Naive thymus-derived CD8-positive, alpha-beta T cell (primary cell): ENCODE measurements at regions not wholly inside any gene's neighbourhood (a gene's known extent, or its start where the extent isn't known, plus 50 kb on each side); places are given as distances from the start of the nearest gene placed in this dataset.

Experiments used
- ATAC-seq, 2 donors: fragments of 150-1000 bp; cut with Tn5 transposase in 1 of 2; sonication (Bioruptor Pico), chemical (Tn5 transposase) in 1 of 2; 1 replicate in 1 of 2; 2 replicates in 1 of 2; pipeline ENCODE4 v1.10.0; 2021; ENCODE audit warnings: mild to moderate bottlenecking in 2 of 2, moderate library complexity in 2 of 2
- POLR2A ChIA-PET: fragments of 350-600 bp; sonication (Branson Sonifier 250); formaldehyde crosslinking; loops from one replicate; lab custom pipeline; 2021; ENCODE audit warnings: antibody characterized with exemption; lab: Charles Lee
- DNase-seq, 10 donors: peaks; one replicate each; pipeline versions ENCODE4 v3.0.0 to v3.0.0-alpha.2; 2020 to 2022
- H3K27ac Mint-ChIP-seq, 10 donors: one replicate each; pipeline ENCODE4 v1.8.0; 2020 to 2022; ENCODE audit warnings: mild to moderate bottlenecking in 10 of 10, mixed read lengths in 10 of 10, moderate library complexity in 4 of 10, inconsistent platforms in 1 of 10
- H3K27me3 Mint-ChIP-seq, 5 donors: one replicate each; pipeline ENCODE4 v1.8.0; 2021 to 2022; ENCODE audit warnings: mixed read lengths in 5 of 5
- H3K36me3 Mint-ChIP-seq, 3 donors: one replicate each; pipeline ENCODE4 v1.8.0; 2020 to 2022; ENCODE audit warnings: mixed read lengths in 3 of 3, mild to moderate bottlenecking in 2 of 3, inconsistent platforms in 1 of 3
- H3K4me1 Mint-ChIP-seq, 4 donors: one replicate each; pipeline ENCODE4 v1.8.0; 2021 to 2022; ENCODE audit warnings: mixed read lengths in 4 of 4
- H3K4me3 Mint-ChIP-seq, 10 donors: one replicate each; pipeline ENCODE4 v1.8.0; 2020 to 2022; ENCODE audit warnings: mild to moderate bottlenecking in 10 of 10, mixed read lengths in 10 of 10, moderate library complexity in 6 of 10, inconsistent platforms in 1 of 10
- H3K9me3 Mint-ChIP-seq, 9 donors: one replicate each; pipeline ENCODE4 v1.8.0; 2020 to 2022; ENCODE audit warnings: mixed read lengths in 9 of 9, mild to moderate bottlenecking in 3 of 9, inconsistent platforms in 1 of 9, moderate library complexity in 1 of 9

DNA sequence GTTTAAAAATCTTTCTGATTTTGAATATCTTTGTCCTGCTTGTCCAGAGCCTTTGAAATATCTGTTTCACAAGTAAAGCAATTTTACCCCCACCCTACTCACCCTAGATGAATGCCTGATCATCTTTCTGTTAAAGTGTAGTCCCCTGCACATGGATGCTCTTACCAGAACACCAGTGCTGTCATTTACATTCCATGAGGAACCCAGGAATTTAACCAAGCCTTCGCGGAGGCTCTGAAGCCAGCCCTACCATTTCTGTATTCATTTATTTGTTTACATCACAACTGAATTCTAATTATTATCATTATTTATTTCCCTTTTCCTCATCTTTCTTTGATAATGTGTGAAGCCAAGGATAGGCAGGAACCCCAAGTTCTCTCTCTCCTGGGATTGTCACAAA lies 167.8 kb upstream of the MYO3A start:
- POLR2A ChIA-PET, result no interaction called here
- H3K27me3 Mint-ChIP-seq, result peaks cover 4 to 24% (median 21%) of the 10 kb centered on the region in 5 donors
- ATAC-seq (no peak), DNase-seq (no peak)
- H3K9me3 Mint-ChIP-seq, result no peaks in the 10 kb centered on the region
- peaks cover 0 to 3% (median 2%) of the 10 kb centered on the region in 4 donors for H3K4me1 Mint-ChIP-seq
- no peaks in the 10 kb centered on the region for H3K36me3 Mint-ChIP-seq
- H3K4me3 Mint-ChIP-seq, result no peak overlapping the region
- H3K27ac Mint-ChIP-seq, result no peak overlapping the region

DNA sequence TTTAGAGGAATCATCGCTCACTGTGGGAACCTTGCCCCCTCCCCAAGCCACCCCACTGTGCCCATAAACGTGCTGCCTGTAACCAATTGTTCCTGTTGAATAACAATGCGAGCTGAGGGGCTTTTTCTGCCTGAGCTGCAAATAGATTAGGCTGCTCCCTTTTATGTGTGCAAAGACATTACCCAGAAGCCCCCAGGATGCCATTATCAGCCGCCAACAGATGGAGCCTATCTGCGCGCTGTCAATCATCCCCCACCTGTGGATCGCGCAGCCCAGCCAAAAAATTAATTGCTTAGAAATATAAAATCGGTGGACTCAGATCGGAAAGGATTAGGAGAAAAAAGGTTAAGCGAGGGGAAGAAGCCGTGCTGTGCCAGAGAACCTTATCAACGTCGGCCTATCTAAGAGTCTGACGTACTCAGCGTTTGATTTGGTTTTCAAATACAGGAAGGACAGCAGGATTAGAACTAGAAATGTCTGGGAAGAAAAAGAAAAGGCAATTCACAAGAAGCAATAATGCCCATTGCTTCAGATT lies 167.3 kb upstream of the MYO3A start:
- no peaks in the 10 kb centered on the region for H3K9me3 Mint-ChIP-seq
- H3K27ac Mint-ChIP-seq, result no peak overlapping the region
- peak in 1 of 2 donors; percentile 20 for ATAC-seq
- no peak for DNase-seq
- H3K36me3 Mint-ChIP-seq, result no peaks in the 10 kb centered on the region
- peaks cover 4 to 24% (median 19%) of the 10 kb centered on the region in 5 donors for H3K27me3 Mint-ChIP-seq
- H3K4me3 Mint-ChIP-seq, result peak overlapping the region in 3 of 10 donors; percentile 38 to 74 (median 58)
- peaks cover 0 to 3% (median 2%) of the 10 kb centered on the region in 4 donors for H3K4me1 Mint-ChIP-seq
- POLR2A ChIA-PET, result no interaction called here

DNA sequence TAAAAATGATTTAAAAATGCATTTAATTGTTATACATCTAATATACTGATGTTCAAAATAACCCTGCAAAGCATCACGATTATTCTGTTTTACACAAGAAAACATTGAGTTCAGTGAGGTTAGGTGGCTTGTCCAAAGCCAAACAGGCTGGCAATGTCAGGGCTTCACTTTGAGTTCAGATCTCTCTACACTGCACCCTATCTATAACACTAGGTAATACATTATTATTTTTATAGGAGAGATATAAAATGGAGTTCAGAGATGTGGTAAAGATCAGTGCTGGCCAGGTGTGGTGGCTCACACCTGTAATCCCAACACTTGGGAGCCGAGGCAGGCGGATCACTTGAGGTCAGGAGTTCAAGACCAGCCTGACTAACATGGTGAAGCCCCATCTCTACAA lies 165.9 kb upstream of the MYO3A start:
- H3K4me1 Mint-ChIP-seq, result peaks cover 0 to 3% (median 2%) of the 10 kb centered on the region in 4 donors
- no peak overlapping the region for H3K27ac Mint-ChIP-seq
- H3K36me3 Mint-ChIP-seq, result no peaks in the 10 kb centered on the region
- POLR2A ChIA-PET, result no interaction called here
- peaks cover 4 to 32% (median 23%) of the 10 kb centered on the region in 5 donors for H3K27me3 Mint-ChIP-seq
- ATAC-seq (no peak), DNase-seq (no peak)
- no peak overlapping the region for H3K4me3 Mint-ChIP-seq
- H3K9me3 Mint-ChIP-seq, result no peaks in the 10 kb centered on the region

DNA sequence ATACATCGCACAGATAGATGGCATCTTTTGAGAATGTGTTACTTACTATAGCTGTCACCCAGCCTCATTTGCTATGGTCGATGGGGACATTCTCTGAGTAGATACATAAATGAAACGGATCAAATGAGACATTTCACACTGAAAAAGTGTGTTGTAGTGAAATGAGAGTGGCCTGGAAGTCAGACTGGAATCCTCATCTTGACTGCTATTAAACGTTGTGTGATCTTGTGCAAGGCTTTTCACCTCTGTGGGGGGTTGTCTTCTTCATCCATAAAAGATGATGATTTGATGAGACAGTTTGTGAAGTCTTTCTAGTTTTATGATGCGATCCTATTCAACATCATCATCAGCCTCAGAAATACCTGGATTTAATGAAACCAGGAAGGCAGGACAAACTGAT lies 155.4 kb upstream of the MYO3A start:
- Mint-ChIP-seq H3K27me3 (peaks cover 0 to 29% (median 3%) of the 10 kb centered on the region in 5 donors), H3K9me3 (peaks cover 0 to 12% (median 4%) of the 10 kb centered on the region in 9 donors), H3K36me3 (no peaks in the 10 kb centered on the region), H3K4me1 (no peaks in the 10 kb centered on the region), H3K27ac (no peak overlapping the region), H3K4me3 (no peak overlapping the region)
- no peak for ATAC-seq
- POLR2A ChIA-PET, result no interaction called here
- no peak for DNase-seq

DNA sequence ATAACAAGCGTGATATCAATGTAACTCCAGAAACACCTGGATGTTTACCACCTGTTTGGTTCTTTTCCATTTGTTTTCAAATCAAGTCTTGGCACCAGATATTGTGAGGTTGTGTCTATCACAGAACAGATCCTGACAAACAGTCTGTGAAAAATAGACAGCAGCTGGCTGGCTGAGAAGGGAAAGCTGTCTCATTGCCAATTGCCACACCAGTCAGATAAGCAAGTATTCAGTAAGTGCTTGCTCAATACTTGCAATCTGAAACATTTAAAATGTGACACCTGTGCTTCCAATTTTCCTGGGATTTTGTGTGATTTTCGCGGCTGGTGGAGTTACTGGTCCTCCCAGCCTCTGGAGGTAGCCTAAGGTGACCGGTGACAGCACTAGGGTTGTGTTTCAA lies 147.9 kb upstream of the MYO3A start:
- Mint-ChIP-seq H3K4me3 (no peak overlapping the region), H3K4me1 (peaks cover 0 to 1% (median 0%) of the 10 kb centered on the region in 4 donors), H3K27ac (no peak overlapping the region), H3K36me3 (no peaks in the 10 kb centered on the region), H3K9me3 (peaks cover 0 to 6% (median 0%) of the 10 kb centered on the region in 9 donors), H3K27me3 (peaks cover 3 to 31% (median 22%) of the 10 kb centered on the region in 5 donors)
- ATAC-seq (no peak), DNase-seq (no peak)
- POLR2A ChIA-PET, result no interaction called here

DNA sequence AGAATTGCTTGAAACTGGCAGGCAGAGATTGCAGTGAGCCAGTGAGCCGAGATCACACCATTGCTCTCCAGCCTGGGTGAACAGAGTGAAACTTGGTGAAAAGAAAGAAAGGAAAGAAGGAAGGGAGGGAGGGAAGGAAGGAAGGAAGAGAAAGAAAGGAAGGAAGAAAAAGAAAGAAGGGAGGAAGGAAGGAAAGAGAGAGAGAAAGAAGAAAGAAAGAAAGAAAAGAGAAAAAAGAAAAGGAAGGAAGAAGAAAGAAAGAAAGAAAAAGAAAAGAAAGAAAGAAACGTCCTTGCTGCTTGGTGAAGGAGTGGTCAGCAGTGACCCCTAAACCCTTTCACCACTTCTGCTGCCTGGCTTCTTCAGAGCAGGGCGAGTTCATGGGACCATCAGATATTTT lies 147.1 kb upstream of the MYO3A start:
- Mint-ChIP-seq H3K36me3 (no peaks in the 10 kb centered on the region), H3K4me3 (no peak overlapping the region), H3K4me1 (peaks cover 0 to 1% (median 0%) of the 10 kb centered on the region in 4 donors), H3K27me3 (peaks cover 3 to 37% (median 23%) of the 10 kb centered on the region in 5 donors), H3K9me3 (peaks cover 0 to 2% (median 0%) of the 10 kb centered on the region in 9 donors), H3K27ac (no peak overlapping the region)
- no peak for ATAC-seq
- DNase-seq, result no peak
- POLR2A ChIA-PET, result no interaction called here

DNA sequence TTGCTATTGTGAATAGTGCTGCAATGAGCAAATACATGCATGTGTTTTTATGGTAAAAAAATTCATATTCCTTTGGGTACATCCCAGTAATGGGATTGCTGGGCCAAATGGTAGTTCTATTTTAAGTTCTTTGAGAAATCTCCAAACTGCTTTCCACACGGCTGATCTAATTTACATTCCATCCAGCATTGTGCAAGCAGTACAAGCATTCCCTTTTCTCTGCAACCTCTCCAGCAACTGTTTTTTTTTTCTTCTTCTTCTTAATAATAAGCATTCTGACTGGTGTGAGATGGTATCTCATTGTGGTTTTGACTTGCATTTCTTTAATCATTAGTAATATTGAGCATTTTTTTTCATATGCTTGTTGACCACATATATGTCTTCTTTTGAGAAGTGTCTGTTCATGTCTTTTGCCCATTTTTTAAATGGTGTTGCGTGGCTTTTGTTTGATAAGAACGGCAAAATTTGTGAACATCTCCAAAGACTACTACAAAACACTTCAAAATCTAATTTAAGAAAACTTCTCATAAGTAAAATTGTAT lies 136.1 kb upstream of the MYO3A start:
- ATAC-seq, result no peak
- Mint-ChIP-seq H3K36me3 (no peaks in the 10 kb centered on the region), H3K4me1 (no peaks in the 10 kb centered on the region), H3K27ac (no peak overlapping the region), H3K9me3 (peaks cover 0 to 13% (median 0%) of the 10 kb centered on the region in 9 donors), H3K4me3 (peak overlapping the region in 1 of 10 donors; percentile 16), H3K27me3 (peaks cover 3 to 20% (median 4%) of the 10 kb centered on the region in 5 donors)
- POLR2A ChIA-PET, result no interaction called here
- DNase-seq, result no peak

DNA sequence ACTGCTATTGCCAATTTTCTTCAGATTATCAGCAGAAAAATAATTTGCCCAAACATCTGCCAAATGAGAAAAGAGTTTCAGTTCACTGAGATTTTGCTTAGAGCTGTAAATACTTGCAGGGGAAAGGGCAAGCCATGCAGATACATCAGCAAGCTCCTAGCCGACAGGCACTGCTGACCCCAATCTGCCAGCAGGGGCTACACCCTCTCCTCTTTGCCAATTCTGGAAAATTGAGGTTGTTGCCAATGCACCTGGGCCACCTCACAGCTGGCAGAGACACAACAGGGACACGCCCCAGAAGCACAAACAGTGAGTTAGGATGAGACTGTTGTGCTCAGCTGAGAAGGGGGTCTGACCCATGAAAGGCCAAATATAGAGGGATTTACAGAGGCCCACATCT lies 129.5 kb upstream of the MYO3A start:
- POLR2A ChIA-PET, result no interaction called here
- peaks cover 0 to 9% (median 0%) of the 10 kb centered on the region in 9 donors for H3K9me3 Mint-ChIP-seq
- ATAC-seq (no peak), DNase-seq (no peak)
- H3K27me3 Mint-ChIP-seq, result peaks cover under 1 to 17% (median 2%) of the 10 kb centered on the region in 5 donors
- H3K4me1 Mint-ChIP-seq, result no peaks in the 10 kb centered on the region
- no peak overlapping the region for H3K4me3 Mint-ChIP-seq
- no peaks in the 10 kb centered on the region for H3K36me3 Mint-ChIP-seq
- H3K27ac Mint-ChIP-seq, result no peak overlapping the region

DNA sequence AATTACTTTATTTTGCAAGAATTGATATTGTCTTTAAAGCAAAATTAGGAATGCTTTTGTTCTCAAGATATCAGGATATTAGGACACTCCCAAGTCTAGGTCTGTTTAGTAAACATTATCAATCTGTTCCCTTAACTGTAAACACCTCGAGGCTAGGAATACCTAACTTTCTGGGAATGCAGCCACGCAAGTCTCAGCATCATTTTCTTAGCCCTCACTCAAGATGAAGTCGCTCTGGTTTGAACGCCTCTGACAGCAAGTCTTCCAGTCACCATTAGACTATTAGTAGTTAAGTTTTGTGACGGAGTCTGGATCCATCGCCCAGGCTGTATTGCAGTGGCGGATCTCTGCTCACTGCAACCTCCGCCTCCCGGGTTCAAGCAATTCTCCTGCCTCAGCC lies 128.0 kb upstream of the MYO3A start:
- Mint-ChIP-seq H3K27me3 (peaks cover 1 to 17% (median 2%) of the 10 kb centered on the region in 5 donors), H3K4me3 (no peak overlapping the region), H3K9me3 (peaks cover 0 to 9% (median 0%) of the 10 kb centered on the region in 9 donors), H3K4me1 (no peaks in the 10 kb centered on the region), H3K27ac (peak overlapping the region in 1 of 10 donors; percentile 9), H3K36me3 (no peaks in the 10 kb centered on the region)
- POLR2A ChIA-PET, result no interaction called here
- no peak for DNase-seq
- no peak for ATAC-seq

DNA sequence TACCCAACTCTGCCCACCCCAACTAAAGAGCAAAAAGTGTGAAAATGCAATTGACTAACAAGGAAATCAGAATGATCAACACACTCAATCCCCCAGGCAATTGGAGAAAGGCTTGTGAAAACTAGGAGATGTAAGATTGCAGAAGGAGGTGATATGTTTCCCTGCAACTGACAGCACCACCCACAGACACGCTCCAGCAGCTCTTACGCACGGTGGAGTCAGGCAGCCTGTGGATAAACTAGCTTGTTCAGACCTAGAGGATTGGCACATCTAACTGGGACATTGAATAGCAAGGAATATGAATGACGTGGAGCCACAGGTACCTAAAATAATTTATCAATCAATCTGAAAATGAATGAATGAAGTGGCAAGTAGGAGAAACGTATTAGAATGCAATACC lies 125.7 kb upstream of the MYO3A start:
- Mint-ChIP-seq H3K27me3 (peaks cover 0 to 9% (median 2%) of the 10 kb centered on the region in 5 donors), H3K9me3 (peaks cover 0 to 9% (median 0%) of the 10 kb centered on the region in 9 donors), H3K4me1 (no peaks in the 10 kb centered on the region), H3K27ac (no peak overlapping the region), H3K36me3 (no peaks in the 10 kb centered on the region), H3K4me3 (no peak overlapping the region)
- ATAC-seq (no peak), DNase-seq (no peak)
- POLR2A ChIA-PET, result no interaction called here

DNA sequence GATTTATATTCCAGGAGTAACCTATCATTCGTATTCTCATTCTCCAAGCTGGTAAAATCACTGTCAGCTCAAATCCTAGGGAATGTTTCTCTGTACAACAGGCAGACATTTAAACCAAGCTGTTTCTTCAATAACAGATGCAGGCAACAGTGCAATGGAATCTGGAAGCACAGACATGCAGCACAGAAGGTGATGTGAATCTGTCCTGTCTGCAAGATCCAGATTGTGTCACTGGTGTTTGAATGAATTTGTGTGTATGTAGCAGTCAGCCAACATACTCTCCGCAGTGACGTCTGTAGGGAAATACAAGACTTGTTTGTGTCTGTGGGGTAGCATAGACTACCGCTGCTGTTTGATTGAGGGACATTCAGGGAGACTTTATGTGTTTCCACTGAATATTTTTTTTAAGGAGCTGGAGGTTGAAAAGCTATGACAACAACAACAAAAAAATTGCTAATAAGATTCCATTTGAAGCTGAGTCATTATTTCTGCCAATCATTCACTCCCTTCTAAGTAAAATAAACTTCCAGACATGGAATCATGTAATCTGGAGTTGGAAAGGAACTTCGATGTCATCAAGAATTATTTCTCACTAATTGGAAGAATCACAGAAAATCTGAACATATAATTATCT lies 122.9 kb upstream of the MYO3A start:
- Mint-ChIP-seq H3K4me3 (no peak overlapping the region), H3K27me3 (peaks cover 0 to 9% (median 1%) of the 10 kb centered on the region in 5 donors), H3K36me3 (no peaks in the 10 kb centered on the region), H3K27ac (no peak overlapping the region), H3K4me1 (no peaks in the 10 kb centered on the region), H3K9me3 (peaks cover 0 to 9% (median 0%) of the 10 kb centered on the region in 9 donors)
- no peak for DNase-seq
- POLR2A ChIA-PET, result no interaction called here
- no peak for ATAC-seq

DNA sequence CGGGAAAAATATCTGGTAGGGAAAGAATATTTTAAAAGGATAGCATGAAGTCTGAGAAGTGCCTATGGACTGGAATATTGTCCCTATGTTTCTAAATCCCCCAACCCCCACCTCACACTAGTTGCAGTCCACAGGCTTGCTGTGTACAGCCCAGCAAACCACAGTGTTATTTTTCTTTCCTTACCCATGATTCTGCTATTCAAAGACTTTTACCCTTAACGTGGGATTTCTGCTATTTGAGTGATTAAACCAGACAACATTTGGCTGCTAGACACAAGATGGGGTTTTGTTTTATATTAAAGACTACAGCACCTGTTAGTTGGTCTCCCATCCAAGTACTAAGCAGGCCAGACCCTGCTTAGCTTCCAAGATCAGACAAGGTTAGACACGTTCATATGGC lies 120.5 kb upstream of the MYO3A start:
- POLR2A ChIA-PET, result no interaction called here
- Mint-ChIP-seq H3K4me1 (no peaks in the 10 kb centered on the region), H3K27ac (no peak overlapping the region), H3K4me3 (no peak overlapping the region), H3K27me3 (peaks cover 0 to 3% (median 1%) of the 10 kb centered on the region in 5 donors), H3K9me3 (peaks cover 0 to 3% (median 0%) of the 10 kb centered on the region in 9 donors), H3K36me3 (no peaks in the 10 kb centered on the region)
- ATAC-seq, result no peak
- DNase-seq, result no peak

DNA sequence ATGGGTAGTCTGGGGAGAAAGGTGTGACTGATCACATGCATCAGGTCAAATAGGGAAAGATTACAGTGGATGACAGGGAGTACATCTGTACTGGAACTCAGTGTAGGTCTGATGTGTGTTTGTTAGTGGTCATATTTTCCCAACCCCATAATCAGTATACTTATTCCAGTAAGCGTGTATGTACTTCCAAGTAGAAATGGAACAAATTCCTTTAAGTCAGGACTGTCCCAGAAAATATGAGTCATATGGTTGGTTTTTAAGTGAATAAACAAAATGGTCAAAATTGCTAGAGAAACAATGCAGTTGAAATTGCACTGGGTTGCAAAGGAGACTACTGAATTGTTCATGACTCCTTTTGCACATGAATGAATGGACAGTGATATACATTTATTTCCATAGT lies 118.8 kb upstream of the MYO3A start:
- H3K4me1 Mint-ChIP-seq, result no peaks in the 10 kb centered on the region
- no peaks in the 10 kb centered on the region for H3K36me3 Mint-ChIP-seq
- no peak overlapping the region for H3K4me3 Mint-ChIP-seq
- peaks cover under 1 to 4% (median 2%) of the 10 kb centered on the region in 5 donors for H3K27me3 Mint-ChIP-seq
- POLR2A ChIA-PET, result no interaction called here
- H3K27ac Mint-ChIP-seq, result no peak overlapping the region
- DNase-seq (no peak), ATAC-seq (no peak)
- peaks cover 0 to 3% (median 0%) of the 10 kb centered on the region in 9 donors for H3K9me3 Mint-ChIP-seq
